Transverse colon (tissue), 4 donors: ENCODE measurements at regions not wholly inside any gene's neighbourhood (a gene's known extent, or its start where the extent isn't known, plus 50 kb on each side); places are given as distances from the start of the nearest gene placed in this dataset.

Experiments
- POLR2A ChIP-seq: fragments of 450-650 bp; IDR thresholded peaks from one replicate; pipeline ENCODE4 v1.6.1; 2016; ENCODE audit warnings: antibody characterized with exemption, mild to moderate bottlenecking, moderate library complexity
- POLR2AphosphoS5 ChIP-seq, 3 donors: sonication (generic); formaldehyde crosslinking; IDR thresholded peaks; one replicate each; pipeline ENCODE4 v1.6.1; 2016; ENCODE audit warnings: antibody characterized with exemption in 3 of 3
- TF ChIP-seq, protein P1 (sequence below), 5 experiments: fragments of 200-600 bp in 3 of 5; fragments of 450-650 bp in 2 of 5; sonication (generic) in 3 of 5; IDR thresholded peaks; 1 replicate in 2 of 5; 2 replicates in 3 of 5; pipeline ENCODE4 v1.5.1; 2016 to 2017; ENCODE audit warnings: antibody characterized with exemption in 5 of 5, inconsistent platforms in 3 of 5, mild to moderate bottlenecking in 2 of 5, moderate library complexity in 1 of 5

DNA sequence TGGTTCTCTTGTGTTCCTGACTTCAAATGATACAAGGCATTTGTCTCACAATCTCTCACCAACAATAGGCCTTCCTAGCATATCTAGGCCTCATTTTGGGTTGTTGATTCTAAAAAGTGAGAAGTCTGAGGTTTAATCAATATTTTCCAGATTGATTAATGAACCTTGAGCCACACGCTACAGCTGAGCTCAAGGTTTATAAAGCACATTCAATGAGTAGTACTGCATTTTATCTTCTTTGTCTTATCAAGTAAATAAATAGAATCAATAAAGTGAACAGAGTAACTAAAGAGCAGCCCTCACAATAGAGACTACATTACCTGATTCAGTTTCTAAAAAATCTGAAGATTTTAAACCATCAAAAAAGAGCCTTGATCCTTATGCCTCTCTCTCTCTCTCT lies 407.5 kb upstream of the CLEC14A start:
- TF ChIP-seq, protein P1, sequence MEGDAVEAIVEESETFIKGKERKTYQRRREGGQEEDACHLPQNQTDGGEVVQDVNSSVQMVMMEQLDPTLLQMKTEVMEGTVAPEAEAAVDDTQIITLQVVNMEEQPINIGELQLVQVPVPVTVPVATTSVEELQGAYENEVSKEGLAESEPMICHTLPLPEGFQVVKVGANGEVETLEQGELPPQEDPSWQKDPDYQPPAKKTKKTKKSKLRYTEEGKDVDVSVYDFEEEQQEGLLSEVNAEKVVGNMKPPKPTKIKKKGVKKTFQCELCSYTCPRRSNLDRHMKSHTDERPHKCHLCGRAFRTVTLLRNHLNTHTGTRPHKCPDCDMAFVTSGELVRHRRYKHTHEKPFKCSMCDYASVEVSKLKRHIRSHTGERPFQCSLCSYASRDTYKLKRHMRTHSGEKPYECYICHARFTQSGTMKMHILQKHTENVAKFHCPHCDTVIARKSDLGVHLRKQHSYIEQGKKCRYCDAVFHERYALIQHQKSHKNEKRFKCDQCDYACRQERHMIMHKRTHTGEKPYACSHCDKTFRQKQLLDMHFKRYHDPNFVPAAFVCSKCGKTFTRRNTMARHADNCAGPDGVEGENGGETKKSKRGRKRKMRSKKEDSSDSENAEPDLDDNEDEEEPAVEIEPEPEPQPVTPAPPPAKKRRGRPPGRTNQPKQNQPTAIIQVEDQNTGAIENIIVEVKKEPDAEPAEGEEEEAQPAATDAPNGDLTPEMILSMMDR (IDR thresholded peaks at IDR 0.05) = no peak
- TF ChIP-seq POLR2A = no peak
- no peak for TF ChIP-seq POLR2AphosphoS5 (IDR thresholded peaks at IDR 0.05)
